Medulla oblongata (tissue), 1 donor: ENCODE measurements at regions not wholly inside any gene's neighbourhood (a gene's known extent, or its start where the extent isn't known, plus 50 kb on each side); places are given as distances from the start of the nearest gene placed in this dataset.

Experiments used
- DNase-seq: peaks from one replicate; pipeline ENCODE4 v3.0.0-alpha.2; 2015; ENCODE audit errors: extremely low spot score

GRCh38 chr16:74094962-74095361, 201.7 kb upstream of the PSMD7 start:
- DNase-seq: no peak

- DNase-seq: no peak
These were observed 202.1 kb upstream of the PSMD7 start for GRCh38 chr16:74094514-74094913.

GRCh38 chr16:74092336-74092735, 204.3 kb upstream of the PSMD7 start:
- DNase-seq: no peak

- DNase-seq: no peak
These were observed 205.7 kb upstream of the PSMD7 start for GRCh38 chr16:74090871-74091270.

GRCh38 chr16:74083541-74083940, 213.1 kb upstream of the PSMD7 start:
- DNase-seq: no peak

GRCh38 chr16:74080311-74080710, 216.3 kb upstream of the PSMD7 start:
- DNase-seq: no peak

- no peak for DNase-seq
These were observed 217.4 kb upstream of the PSMD7 start for GRCh38 chr16:74079232-74079586.

GRCh38 chr16:74078511-74079231, 217.9 kb upstream of the PSMD7 start:
- DNase-seq: no peak

GRCh38 chr16:74076568-74076967, 220.0 kb upstream of the PSMD7 start:
- DNase-seq: no peak

GRCh38 chr16:74075393-74075792, 221.2 kb upstream of the PSMD7 start:
- DNase-seq: no peak

- DNase-seq: no peak
These were observed 223.2 kb upstream of the PSMD7 start for GRCh38 chr16:74073456-74073855.

- no peak for DNase-seq
These were observed 224.5 kb upstream of the PSMD7 start for GRCh38 chr16:74071996-74072535.

GRCh38 chr16:74070237-74070636, 226.4 kb upstream of the PSMD7 start:
- no peak for DNase-seq

- no peak for DNase-seq
These were observed 232.4 kb upstream of the PSMD7 start for GRCh38 chr16:74064120-74064735.

- peak; percentile 56 for DNase-seq
These were observed 242.8 kb upstream of the PSMD7 start for GRCh38 chr16:74053826-74054225.

- no peak for DNase-seq
These were observed 243.3 kb upstream of the PSMD7 start for GRCh38 chr16:74053312-74053711.

GRCh38 chr16:74052016-74052415, 244.6 kb upstream of the PSMD7 start:
- DNase-seq: no peak

GRCh38 chr16:74049027-74049426, 247.6 kb upstream of the PSMD7 start:
- DNase-seq: no peak

GRCh38 chr16:74046524-74046923, 250.1 kb upstream of the PSMD7 start:
- no peak for DNase-seq

- DNase-seq: no peak
These were observed 251.1 kb upstream of the PSMD7 start for GRCh38 chr16:74045513-74045912.

GRCh38 chr16:74035816-74036215, 260.8 kb upstream of the PSMD7 start:
- peak; percentile 20 for DNase-seq

GRCh38 chr16:74034862-74035261, 261.8 kb upstream of the PSMD7 start:
- DNase-seq: peak; percentile 58

GRCh38 chr16:74034200-74034599, 262.4 kb upstream of the PSMD7 start:
- DNase-seq: no peak
